ENCODE measurements at regions not wholly inside any gene's neighbourhood (a gene's known extent, or its start where the extent isn't known, plus 50 kb on each side); places are given as distances from the start of the nearest gene placed in this dataset.
"Not testable (repeated sequence)": the region's sequence is repeated elsewhere in the genome, so short reads cannot be mapped to it uniquely, and the experiment has no call there.

DNA sequence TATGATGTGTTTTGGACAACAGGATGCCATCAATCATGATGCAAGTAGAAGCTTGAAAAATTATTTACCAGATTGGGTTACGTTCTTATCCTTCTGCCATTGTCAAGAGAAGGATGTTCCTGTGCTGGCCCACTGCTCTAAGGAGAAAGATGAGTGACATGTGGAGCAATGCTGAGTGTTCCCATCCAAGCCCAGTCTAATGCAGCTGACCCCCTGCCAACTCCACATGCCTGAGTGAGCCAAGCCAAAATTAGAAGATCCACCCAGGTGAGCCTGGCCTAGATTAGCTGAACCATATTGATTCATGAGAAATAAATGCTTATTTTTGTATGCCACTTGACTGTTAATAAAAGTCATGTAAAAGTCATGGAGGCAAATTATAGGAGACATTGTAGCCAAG, 446.5 kb downstream of the CNTN3 start:
- DNase-seq (ENCODE audit: insufficient read length, low spot score): no peak
- FAIRE-seq: no peak

DNA sequence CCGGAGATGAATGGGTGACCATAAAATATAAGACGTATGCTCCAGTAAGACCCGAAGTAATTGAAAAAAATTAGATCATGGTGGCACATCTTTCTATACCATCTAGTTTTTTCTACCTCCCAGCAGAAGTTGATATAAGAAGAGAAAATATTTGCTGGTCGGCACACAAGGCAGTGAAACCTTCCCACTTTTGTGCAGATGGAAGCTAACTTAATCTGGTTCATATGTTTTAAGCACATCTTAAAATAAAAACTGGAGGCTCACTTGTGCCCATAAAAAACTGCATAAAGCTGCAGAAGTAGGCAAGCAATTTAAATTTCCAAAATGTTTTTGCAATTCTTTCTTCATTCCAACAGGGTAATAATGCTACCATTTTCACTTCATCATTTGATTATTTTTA, 449.2 kb downstream of the CNTN3 start:
- no peak for FAIRE-seq
- no peak for DNase-seq (ENCODE audit: insufficient read length, low spot score)

DNA sequence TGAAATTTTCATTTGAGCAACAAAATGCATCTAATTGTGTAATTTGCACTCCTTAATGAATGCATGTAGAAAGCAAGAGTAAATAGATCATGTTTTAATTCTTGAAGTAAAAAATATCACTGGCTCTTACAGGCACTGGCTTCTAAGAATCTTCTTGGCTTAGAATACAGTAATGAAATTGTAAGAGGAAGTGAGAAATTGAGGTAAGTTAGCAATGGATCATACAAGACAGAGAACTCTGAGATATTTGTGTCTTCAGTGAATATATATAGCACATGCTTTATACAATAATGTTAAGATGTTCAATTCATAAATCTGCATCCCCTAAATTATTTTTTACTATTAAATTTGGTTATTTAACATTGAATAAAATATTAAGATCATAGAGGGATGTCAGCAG, 465.0 kb downstream of the CNTN3 start:
- FAIRE-seq: no peak
- DNase-seq (ENCODE audit: insufficient read length, low spot score): no peak

DNA sequence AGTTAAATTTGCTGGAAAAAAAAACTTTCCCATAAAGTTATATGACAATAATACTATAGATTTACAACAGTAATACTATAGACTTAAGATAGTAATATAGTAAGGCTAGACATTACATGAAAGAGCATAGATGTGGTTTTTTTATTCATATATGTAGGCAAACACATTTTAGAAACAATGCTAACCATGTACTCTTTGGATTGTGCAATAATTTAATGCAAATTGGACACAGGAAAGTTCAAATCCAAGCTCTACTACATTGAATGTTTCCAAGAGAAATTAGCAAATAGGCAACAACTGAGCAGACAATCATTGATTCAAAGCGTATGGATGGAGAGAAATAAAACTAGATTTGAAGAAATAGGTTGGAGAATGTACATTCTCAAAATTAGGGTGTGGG, 469.2 kb downstream of the CNTN3 start:
- DNase-seq (ENCODE audit: insufficient read length, low spot score) (no peak), FAIRE-seq (no peak)

DNA sequence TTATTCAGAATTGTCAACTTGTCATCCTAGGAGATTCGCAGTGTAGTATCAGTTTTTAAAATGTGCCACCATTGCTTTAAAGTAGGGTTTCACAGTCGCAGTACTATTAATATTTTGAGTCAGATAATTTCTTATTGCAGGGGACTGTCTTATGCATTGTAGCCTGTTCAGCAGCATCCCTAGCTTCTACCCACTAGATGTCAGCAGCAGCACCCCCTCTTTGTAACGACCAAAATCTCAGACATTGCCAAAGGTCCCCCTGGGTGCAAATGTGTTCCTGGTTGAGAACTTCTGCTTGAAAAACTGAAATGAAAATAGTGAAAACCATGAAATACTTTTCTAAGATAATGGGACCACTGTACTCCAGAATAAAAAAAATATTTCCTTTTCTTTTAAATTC, 474.8 kb downstream of the CNTN3 start:
- FAIRE-seq: no peak

DNA sequence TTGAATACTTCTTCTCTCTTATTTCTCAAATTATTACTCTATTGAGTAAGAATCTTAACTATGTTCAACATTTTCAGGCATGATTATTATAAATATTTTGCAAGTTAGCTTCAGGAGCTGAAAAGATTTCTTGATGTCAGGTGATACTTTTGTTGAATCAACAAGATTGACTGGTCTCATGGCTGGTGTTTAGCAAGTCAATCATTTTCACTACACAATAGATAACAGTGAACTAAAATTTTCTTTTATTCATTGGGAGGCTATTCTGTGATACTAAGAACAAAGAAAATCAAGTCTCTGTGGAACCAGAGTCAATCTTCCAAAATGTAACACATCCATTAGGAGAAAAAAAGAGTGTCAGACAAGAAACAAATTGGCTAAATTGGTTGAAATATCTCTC, 476.7 kb downstream of the CNTN3 start:
- FAIRE-seq (no peak), DNase-seq (ENCODE audit: insufficient read length, low spot score) (no peak)

More for the DNA sequence above, 474.8 kb downstream of the CNTN3 start:
- DNase-seq (ENCODE audit: insufficient read length, low spot score): no peak

DNA sequence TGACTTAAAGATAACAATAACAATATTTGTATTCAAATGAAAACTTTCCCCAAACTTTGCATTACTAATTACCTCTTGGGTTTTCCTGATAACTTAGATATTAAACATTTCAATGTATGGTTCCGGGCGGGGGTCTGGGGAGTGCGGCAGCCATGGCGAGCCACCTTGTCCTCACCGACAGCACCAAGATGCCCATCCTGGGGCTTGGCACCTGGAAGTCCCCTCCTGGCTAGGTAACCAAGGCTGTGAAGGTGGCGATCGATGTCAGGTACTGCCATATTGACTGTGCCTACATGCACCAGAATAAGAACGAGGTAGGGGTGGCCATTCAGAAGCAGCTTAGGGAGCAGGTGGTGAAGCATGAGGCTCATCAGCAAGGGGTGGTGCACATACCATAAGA, 478.7 kb downstream of the CNTN3 start:
- FAIRE-seq: no peak
- no peak for DNase-seq (ENCODE audit: insufficient read length, low spot score)

DNA sequence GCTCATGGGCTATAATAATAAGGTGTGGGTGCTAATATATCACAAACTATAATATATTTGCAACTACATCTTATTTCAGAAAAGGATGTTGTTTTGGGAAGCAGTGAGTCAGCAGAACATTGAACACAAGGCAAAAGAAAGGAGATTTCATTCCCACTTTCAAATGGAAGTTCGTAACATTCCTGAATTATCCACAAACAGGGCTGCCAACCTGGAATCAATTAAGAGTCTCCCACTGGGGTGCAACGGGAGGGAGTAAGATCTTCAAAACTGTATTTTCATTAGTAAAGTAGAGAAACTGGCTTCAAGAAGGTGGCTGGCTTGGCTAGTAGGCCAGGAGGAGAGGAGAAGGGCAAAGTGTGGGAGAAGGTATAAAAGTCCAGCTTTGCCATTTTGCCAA, 479.6 kb downstream of the CNTN3 start:
- FAIRE-seq (no peak), DNase-seq (ENCODE audit: insufficient read length, low spot score) (no peak)

DNA sequence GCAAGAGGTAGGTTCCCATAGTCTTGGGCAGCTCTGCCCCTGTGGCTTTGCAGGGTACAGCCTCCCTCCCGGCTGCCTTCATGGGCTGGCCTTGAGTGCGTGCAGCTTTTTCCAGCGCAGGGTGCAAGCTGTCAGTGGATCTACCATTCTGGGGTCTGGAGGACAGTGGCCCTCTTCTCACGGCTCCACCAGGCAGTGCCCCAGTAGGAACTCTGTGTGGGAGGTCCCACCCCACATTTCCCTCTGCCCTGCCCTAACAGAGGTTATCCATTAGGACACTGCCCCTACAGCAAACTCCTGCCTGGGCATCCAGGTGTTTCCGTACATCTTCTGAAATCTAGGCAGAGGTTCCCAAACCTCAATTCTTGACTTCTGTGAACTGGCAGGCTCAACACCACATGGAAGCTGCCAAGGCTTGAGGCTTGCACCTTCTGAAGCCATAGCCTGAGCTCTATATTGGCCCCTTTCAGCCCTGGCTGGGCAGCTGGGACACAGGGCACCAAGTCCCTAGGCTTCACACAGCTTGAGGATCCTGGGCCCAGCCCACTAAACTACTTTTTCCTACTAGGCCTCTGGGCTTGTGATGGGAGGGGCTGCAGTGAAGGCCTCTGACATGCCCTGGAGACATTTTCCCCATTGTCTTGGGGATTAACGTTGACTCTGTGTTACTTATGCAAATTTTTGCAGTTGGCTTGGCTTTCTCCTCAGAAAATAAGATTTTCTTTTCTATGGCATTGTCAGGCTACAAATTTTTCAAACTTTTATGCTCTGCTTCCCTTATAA, 482.7 kb downstream of the CNTN3 start:
- FAIRE-seq; DNase-seq (ENCODE audit: insufficient read length, low spot score): not testable (repeated sequence)

DNA sequence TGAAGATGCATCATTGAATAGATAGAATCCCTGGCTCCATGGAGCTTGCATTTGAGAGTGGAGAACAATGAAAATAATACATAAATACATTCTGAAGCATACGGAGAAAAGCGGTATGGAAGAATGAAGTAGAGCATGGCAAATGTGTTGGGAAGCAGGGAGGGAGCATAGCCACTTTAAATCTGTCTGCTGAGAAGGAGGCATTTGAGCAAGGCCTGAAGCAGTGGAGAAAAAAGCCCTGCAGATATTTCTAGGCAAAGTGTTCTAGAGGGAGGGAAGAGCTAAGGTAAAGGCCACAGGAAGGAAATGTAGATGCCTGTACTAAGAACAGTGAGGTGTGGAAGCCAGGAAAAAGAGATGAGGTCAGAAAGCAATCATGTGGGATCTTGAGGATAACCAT, 484.8 kb downstream of the CNTN3 start:
- FAIRE-seq: no peak
- DNase-seq (ENCODE audit: insufficient read length, low spot score): no peak

DNA sequence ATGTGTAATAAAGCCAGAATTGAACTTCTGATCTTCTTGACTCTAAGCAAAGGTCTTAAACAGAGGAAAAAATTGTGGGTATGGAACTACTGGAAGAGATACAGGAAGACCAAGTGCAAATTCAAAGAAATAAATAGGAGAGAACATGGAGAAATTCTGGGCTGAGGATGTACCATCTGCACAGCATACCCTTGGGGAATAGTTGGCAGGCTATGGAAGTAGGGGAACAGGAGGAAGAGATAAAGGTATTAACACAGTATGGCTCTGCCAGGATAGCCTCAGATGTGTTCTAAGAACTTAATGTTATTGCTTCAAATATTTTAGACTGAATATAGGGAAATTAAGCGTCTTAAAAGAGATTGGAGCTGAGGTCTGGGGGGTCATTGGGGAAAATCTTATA, 485.4 kb downstream of the CNTN3 start:
- FAIRE-seq (no peak), DNase-seq (ENCODE audit: insufficient read length, low spot score) (no peak)

DNA sequence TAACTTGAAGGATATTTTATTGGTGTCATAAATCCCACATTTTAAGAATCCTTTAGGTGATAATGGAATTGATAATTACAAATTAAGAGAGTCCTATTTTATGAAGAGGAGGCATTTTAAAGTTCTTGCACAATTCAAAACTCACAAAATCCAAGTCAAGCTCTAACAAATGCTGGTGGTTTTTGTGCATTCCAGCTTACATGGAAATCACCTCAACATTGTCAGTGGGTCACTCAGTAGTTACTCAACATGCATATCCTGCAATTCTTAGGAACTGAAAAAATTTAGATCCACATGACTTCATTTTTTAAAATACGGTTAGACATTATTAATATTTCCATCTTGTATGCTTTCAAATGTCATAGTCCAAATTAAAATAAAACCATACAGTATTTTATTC, 487.2 kb downstream of the CNTN3 start:
- DNase-seq (ENCODE audit: insufficient read length, low spot score) (no peak), FAIRE-seq (no peak)

DNA sequence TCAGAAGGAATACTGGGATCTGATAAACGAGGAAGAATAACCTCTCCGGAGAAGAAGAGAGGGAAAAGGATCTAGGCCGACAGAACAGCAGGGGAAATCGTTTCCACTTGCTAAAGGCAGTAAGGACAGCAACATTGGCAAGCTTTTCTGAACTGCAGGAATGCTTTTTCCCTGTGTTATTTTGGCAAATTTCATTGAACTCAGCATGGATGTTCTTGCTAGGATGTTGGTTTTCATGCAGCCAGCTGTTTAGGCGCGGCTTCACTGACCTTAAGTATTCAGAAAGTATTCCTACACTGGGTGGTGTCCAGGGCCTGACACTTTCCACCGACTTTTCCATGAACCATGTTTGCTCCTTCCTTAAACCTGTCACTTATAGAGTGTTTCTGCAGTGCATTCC, 489.7 kb downstream of the CNTN3 start:
- DNase-seq (ENCODE audit: insufficient read length, low spot score): no peak
- no peak for FAIRE-seq

DNA sequence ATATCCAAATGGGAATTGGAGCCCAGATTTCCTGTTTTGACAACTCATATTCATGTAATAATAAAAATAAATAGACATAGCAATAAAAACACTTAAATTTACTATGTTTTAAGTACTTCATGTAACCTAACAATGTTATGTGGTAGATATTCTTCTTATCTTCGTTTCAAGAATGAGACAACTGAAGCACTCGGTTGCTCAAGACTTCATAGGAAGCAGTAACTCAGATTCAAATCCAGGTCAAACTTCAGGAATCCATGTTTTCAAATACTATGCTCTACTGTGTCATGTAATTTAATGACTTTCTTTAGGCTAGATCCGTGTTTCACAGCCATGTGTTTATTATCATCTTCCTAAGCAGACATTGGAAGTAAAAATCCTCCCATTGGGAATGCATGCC, 492.2 kb downstream of the CNTN3 start:
- FAIRE-seq: no peak
- no peak for DNase-seq (ENCODE audit: insufficient read length, low spot score)

DNA sequence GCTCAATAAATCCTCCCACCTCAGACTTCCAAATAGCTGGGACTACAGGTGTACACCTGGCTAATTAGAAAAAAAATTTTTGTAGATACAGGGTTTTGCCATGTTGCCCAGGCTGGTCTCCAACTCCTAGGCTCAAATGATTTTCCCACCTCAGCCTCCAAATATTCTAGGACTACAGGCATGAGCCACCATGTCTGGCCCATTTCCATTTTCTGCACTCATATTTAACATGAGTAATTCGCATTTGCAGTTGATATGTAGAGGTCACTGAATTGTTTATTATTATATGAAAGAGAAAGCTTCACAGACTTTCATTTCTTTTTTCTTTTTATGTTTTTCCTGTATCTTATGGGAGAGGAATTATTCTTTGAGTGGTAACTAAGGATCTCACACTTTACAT, 492.7 kb downstream of the CNTN3 start:
- FAIRE-seq (no peak), DNase-seq (ENCODE audit: insufficient read length, low spot score) (no peak)

DNA sequence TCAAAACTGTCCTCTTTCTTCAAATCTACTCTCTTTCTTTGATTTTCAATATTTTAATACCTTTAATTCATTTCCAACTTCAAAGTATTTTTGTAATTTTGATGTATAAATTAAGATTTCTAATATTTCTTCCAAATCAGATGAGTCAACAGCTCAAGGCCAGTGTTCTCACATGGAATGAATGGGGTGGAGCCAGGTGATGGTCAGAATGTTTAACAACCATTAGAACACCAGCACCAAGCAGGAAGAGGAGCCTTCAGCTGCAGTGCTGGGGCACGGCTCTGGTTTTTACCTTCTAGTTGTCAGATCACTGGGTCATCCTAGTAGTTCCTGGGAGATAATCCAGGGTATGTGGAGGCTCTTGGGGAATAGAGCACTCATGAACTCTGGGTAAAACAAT, 494.5 kb upstream of the PDZRN3 start:
- FAIRE-seq: no peak

DNA sequence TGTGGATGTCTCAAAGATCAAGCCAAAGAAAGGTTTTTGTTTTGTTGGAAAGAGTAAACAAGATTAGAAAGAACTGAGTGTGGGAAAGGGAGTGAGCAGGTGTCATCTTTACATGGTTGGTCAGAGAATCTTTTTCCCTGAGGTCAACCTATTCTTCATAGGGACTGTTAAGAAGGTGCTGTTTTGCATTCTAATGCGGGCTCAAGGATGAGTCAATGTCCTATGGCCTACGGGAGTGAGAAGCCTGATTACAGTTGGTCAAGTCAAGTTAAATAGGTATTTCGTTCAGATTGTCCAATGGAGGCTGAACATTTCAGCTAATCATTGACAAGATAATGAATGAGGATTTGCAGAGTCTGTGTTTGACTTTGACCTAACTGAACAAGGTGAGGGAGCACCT, 491.2 kb upstream of the PDZRN3 start:
- FAIRE-seq: no peak
- no peak for DNase-seq (ENCODE audit: insufficient read length, low spot score)

More for the DNA sequence above, 494.5 kb upstream of the PDZRN3 start:
- no peak for DNase-seq (ENCODE audit: insufficient read length, low spot score)

DNA sequence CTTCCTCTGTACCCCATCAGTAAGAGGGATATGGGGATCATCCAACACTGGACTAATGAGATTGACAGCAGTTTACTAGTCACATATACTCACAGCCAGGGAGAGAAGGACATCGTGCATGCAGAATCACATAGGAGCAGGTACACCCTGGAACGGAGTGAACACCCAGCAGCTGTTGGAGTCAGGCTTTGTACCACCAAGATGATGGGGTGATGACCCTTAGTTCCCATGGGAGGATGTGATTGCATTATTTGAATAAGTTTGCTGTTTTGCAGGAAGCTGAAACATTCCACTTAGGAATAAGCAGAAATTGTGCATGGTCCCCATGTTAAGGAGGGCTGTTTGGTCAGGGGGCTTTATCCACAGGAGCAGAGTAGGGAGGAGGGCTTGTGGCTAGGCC, 482.7 kb upstream of the PDZRN3 start:
- no peak for FAIRE-seq
- no peak for DNase-seq (ENCODE audit: insufficient read length, low spot score)

DNA sequence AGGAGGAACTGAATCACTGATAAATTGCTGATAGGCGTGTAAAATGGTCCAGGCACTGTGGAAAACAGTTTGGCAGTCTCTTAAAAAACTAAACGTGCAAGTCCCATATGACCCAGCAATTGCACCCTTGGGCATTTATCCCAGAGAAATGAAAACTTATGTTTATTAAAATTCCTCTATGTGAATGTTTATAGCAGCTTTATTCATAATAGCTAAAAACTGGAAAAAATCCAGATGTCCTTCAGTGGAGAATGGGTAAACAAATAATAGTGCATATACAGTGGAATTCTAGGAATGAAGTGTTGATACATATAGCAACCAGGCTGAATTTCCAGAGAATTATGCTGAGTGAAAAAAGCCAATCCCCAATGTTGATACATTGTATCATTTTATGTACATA, 482.2 kb upstream of the PDZRN3 start:
- DNase-seq (ENCODE audit: insufficient read length, low spot score) (no peak), FAIRE-seq (no peak)

DNA sequence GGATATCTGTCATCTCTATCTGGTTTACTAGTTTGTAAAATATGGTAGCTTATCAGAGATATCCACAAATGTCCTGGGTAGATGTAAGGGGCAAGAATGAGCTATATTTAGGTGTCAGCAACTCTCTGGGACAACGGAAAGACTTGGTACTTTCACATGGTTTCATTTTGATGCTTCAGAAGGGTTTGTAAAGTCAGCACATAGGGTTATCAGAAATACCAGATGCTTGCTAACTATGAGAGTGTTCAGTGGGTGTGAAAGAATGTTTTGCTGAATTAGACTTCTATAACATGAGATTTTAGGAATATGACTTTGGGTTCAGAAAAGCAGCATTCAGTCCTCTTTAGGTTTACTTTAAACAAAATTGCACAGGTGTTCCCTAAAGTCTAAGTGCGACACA, 466.5 kb upstream of the PDZRN3 start:
- no peak for FAIRE-seq
- DNase-seq (ENCODE audit: insufficient read length, low spot score): no peak

DNA sequence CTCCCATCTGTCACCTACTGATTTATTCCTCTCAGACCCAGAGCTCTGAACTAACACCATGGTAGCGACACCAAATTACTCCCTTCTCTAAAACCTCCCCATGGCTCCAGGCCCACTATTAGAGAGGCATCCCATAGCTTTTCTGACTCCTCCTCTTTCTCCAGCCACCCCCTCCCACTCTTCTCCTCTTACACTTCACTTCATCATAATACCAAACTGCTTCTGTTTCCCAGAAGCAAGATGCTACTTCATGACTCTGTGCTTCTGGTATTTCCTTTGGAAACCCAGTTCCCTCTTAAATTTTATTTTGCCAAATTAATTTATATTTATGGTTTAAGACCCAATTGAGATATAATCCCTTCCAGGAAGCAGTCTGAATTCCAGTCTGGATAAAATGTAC, 465.1 kb upstream of the PDZRN3 start:
- FAIRE-seq: no peak
- DNase-seq (ENCODE audit: insufficient read length, low spot score): no peak

DNA sequence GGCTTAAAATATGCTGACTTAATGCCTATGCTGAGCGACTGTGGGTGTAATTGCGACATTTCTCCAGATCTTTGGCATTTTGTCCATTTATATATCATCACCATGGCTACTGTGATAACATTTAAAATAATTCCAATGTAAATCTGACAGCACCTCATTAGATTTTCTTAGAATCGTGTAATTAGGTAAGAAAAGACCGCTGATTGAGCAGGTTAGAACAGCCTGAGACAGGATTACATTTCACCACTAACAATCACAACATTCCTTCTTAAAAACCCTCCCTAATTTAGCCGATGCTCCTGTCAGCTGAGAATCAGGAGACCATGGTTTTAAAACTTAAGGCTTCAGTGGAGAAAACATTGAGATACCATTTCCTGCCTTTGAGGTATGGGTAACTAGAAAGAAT, 455.3 kb upstream of the PDZRN3 start:
- no peak for FAIRE-seq
- no peak for DNase-seq (ENCODE audit: insufficient read length, low spot score)

DNA sequence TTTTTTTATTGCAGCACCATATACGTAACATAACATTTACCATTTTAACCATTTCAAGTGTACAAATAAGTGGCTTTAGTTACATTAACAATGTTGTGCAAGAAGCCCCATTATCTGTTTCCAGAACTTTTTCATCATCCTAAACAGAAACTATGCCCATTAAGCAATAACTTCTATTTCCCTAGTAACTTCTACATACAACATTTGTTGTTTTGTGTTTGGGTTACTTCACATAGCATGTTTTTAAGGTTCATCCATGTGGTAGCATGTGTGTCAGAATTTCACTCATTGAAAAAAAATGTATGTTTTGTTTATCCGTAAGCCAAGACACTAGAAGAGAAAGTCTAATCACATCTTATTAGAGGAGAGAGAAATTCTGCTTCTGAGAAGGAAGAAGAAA, 450.5 kb upstream of the PDZRN3 start:
- DNase-seq (ENCODE audit: insufficient read length, low spot score) (no peak), FAIRE-seq (no peak)
